ENCODE measurements at regions not wholly inside any gene's neighbourhood (a gene's known extent, or its start where the extent isn't known, plus 50 kb on each side); places are given as distances from the start of the nearest gene placed in this dataset.

- TF ChIP-seq CTCF (IDR thresholded peaks at IDR 0.05) (no peak), POLR2A (IDR thresholded peaks at IDR 0.05) (no peak)
Observed at GRCh38 chr14:87833026-87833425, 160.0 kb downstream of the GALC start.

Measured in body of pancreas (tissue), 4 donors.